DMS153 treated with DMSO at 0.1 percent for 48 hours (cell line): ENCODE measurements at regions not wholly inside any gene's neighbourhood (a gene's known extent, or its start where the extent isn't known, plus 50 kb on each side); places are given as distances from the start of the nearest gene placed in this dataset.
"Not testable (repeated sequence)": the region's sequence is repeated elsewhere in the genome, so short reads cannot be mapped to it uniquely, and the experiment has no call there.

Experiments
- DNase-seq: peaks from one replicate; lab custom pipeline; 2025; ENCODE audit not compliant: unreplicated experiment; lab: John Stamatoyannopoulos, UW

DNA sequence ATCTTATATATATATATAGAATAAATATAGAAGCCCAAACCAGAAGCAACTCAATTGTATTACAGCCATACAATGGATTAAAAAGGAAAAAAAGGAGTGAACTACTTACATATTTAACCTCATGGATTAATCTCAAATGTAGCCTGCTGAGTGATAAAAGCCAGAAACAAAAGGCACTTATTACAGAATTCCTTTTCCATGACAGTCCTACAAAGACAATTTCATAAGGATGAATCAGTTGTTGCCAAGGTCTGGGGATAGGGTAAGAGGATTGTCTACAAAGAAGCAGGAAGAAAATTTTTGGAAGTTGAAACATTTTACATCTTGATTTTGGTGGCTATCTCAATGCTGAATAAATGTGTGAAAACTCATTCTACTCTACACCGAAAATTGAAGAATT lies 103.9 kb upstream of the DCC start:
- DNase-seq, result no peak

DNA sequence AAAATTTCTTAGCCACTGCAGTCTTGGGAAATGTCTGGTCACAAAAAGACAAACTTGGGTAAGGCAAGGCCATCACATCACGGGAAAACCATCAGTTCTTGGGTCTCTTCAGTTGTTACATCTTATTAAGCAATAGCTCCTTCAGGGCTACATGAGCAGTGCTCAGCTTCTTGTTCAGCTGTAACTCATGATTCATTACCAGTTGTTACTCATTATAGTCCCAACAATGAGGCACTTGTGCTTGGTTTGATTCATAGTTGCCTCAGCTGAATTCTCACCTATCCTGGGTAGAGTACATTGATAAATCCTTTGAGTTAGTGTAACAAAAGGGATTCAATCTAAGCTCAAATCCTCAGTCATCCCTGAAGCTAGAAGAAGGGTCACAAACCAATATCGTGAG lies 102.4 kb upstream of the DCC start:
- no peak for DNase-seq

DNA sequence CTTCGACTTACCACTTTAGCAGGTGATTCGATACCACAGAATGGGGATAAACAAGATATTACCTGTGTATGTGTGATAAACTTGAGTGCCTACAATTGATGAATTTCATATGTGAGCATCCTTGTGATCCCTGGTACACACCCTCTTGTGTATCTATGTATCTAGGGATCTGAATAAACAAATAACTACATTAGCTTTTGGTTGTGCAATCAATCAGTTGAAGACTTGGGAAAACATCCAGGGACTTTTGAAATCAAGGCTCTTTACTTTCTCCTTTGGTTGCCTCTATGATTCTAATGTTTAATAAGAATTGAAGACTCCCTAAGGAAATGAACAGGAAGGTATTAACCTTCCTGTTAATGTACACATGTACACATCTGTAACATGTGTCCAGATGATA lies 97.3 kb upstream of the DCC start:
- DNase-seq, result no peak

DNA sequence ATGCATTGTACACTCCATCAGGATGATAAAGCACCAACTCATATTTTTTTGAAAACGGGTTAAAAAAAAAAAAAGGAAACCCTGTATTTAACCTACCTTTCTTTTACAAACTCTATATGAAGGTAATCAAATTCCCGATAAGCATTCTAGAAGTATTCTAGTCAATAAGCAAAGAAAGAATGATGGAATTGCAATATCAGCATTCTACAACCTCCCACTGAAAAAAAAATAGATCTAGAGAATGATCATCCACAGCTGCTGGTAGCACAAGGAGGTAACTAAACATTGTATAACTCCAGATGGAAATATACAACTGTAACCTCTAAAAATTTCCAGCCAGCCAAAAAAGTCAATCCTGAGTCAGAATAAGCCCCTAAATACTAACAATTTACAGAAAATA lies 95.3 kb upstream of the DCC start:
- no peak for DNase-seq

DNA sequence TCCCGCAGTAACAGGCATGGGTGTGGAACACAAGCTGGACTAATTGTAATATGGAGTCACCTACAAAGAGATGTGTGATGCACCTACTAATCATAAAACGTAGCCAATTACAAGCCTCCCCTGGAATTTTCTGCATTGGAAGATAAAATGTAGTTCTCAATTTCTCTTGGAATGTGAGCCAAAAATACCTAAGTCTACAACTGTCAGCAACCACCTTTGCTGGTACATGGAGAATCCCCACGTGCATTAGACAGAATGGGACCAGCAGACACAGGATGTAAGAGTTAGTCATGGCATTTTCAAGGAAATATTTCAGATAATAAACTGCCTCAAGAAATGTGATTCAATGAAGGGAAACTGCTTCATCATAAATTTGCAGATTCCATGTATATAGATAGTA lies 85.6 kb upstream of the DCC start:
- no peak for DNase-seq

DNA sequence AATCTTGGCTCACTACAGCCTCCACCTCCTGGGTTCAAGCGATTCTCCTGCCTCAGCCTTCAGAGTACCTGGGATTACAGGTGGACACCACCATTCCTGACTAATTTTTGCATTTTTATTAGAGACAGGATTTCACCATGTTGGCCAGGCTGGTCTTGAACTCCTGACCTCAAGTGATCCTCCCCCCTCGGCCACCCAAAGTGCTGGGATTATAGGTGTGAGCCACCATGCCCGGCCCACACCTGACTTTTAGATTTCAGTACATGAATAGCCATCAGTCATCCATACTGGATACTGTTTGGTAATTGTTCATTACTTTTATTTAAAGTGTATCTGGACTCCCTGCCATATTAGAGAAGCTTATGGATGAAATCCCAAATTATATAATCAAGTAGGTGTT lies 82.6 kb upstream of the DCC start:
- DNase-seq, result not testable (repeated sequence)

DNA sequence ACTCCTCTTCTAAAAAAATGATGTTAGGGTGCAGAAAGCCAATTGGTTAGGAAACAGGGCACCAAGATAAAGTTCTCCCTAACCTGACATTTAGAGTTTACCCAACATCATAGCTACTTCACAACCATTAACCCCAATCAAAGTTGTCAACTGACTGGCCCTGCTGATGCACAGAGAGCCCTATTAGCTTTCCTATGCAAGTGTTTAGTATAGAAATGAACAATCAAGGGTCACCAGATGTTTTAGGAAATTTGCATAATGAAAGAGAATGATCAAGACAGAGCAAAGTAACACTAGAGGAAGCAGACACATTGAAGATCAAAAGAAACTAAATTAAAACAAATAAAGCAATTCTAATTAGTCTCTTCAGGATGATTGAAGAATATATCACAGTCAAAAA lies 64.2 kb upstream of the DCC start:
- DNase-seq, result no peak

DNA sequence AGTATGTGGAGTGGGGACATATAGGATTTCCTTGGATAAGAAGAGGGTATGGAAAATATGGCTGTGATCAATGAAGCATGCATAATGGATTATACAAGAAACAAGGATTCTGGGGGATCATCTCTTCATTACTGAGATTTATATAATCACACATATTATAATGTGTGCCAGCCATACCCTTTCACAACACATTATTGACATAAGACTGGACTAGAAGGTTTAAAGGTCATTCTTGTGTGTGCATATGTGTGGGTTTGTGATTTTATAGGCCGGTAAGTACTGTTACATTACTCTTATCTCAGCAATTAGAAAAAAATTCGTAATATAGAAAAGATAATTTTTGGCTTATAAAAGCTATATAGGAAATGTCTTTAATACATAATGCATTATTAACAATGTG lies 62.2 kb upstream of the DCC start:
- DNase-seq, result no peak

DNA sequence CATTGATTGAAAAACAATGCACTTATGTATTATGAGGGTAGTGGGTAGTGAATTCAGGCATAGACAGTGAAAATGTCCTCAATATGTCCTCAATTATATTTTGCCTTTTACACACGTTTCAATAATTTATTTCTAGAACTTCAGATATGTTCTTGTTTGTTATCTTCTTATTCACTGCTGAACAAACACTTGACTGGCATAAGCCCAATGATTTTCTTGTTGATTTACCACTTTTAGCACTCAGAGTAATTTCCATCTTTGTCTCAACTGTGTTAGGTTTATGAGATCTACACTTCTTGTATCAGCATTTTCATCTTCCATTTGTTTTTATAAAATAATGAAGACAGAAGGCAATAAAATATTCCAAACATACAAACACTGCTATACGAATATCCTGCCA lies 61.8 kb upstream of the DCC start:
- no peak for DNase-seq

DNA sequence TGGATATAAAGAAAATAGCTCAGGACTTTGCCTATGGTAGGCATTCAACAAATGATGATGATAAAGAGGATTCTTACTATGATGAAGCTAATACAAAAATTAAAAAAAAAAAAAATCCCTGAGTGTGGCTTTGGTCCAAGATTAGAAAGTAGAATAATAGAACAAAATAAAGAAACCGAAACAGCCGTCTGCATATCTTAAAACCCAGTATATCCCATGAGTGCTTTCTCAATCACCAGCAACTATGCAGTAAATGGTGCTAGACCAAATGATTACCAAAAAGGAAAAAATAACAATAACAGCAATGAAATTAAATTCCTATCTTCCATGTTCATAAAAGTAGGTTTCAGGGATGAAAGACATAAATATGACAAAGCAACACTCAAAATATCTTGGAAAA lies 59.3 kb upstream of the DCC start:
- DNase-seq, result no peak

DNA sequence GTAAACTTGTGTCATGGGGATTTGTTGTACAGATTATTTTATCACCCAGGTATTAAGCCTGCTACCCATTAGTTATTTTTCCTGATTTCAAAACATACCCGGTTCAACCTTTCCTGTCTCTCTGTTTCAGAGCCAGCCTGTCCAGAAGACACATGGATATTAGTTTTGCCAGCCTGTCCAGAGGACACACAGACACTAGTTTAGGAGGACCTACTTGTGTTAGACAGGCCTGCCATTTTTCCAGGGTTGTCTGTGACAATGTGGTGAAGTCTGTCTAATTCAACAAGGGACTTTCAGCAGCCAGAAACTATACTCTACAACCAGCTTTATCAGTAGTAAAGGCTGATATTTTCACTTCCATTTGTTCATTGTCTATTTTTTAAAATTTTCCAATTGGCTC lies 56.1 kb upstream of the DCC start:
- DNase-seq, result no peak

DNA sequence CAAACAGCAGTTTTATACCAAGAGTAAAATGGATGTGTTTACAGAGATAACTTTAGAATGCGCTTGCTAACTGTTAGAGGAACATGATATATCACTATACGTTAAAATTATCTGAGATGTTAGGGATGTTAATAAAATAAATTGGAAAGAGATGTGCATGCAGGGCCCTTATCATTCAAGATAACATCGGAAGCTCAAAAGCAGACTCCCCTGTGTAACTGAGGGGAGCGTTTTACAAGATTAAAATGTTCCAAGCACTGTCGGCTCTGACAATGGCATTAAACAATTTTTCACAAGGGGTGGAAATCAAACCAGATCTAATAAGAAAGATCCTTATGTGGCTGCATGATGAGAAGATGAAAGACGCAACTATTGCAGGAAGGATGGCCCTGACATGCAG lies 53.3 kb upstream of the DCC start:
- no peak for DNase-seq

DNA sequence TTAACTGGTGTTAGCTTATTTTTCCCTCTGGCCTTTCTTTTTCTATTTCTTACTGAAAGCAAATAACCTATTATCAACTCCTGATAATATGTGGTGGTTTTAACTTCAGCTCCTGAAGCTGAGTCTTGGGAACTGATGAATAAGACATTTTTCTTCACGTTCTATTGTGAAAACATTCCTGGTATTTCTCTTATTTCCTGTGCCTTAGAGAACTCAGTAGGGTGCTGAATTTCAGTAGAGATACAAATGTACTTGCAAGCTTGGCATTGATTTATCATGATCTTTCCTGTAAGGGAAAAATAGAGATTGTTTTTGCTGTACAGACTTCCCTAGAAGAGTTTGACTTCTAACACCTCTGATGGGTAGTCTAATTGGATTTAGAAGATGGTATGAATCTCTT lies 52.8 kb upstream of the DCC start:
- no peak for DNase-seq

DNA sequence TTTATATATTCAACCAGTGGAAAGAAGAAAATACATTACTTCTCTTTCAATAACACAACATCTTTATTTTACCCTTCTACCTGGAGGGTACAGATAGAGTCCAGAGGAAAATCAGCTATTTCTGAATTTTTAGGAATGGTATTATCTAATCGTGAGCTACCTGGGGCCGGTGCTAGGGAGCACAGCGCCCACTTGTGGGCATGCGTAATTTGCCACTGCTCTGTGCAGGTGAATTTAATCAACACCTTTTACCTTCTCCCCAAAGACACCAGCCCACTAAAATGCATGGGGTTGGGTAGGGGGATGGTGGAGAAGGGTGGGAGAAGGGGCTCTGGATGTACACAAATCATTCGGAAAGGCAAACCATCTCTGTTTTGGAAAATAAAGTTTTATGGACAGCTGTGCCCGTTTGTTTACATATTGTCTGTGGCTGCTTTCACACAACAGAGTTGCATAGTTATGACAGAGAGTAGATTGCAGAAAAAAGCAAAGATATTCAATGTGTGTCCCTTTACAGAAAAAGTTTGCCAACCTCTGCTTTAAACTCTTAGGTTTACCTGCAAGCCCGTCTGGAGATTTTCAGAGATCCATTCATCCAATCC lies 51.5 kb upstream of the DCC start:
- no peak for DNase-seq

DNA sequence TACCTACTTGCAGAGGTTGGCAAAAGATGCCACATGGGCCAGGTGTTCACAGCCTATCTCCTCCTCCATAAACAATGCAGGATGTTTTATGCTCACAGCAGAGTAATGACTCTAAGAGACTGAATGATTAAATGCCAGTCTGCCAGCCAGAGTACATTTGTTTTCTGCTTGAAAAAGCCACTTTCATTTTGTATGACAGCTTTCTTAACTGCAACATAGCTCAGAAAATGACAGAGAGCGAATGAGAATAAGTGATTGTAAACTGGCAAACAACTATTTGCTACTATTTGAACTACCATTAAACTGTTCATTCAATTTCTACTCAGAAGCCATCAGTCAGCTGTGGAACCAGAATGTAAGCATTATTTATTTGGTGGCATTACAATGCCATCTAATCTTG lies 50.6 kb upstream of the DCC start:
- no peak for DNase-seq
